DOHH2 (cell line): ENCODE measurements at regions not wholly inside any gene's neighbourhood (a gene's known extent, or its start where the extent isn't known, plus 50 kb on each side); places are given as distances from the start of the nearest gene placed in this dataset.

Experiments
- CTCF ChIP-seq: fragments of 200-600 bp; sonication (generic); IDR thresholded peaks from one replicate; pipeline ENCODE4 v1.5.1; 2014; ENCODE audit warnings: antibody characterized with exemption, mild to moderate bottlenecking, low read depth, low read length; ENCODE audit not compliant: poor library complexity, severe bottlenecking
- EZH2phosphoT487 ChIP-seq: fragments of 200-600 bp; sonication (generic); IDR thresholded peaks from 2 replicates; pipeline ENCODE4 v1.6.1; 2017; ENCODE audit warnings: borderline replicate concordance, mild to moderate bottlenecking, antibody characterized with exemption, low read length, moderate library complexity, mixed read lengths

- TF ChIP-seq CTCF = no peak
- no peak for TF ChIP-seq EZH2phosphoT487
Measured at GRCh38 chr13:97069050-97069815, 75.0 kb upstream of the OXGR1 start.
